ENCODE measurements at regions not wholly inside any gene's neighbourhood (a gene's known extent, or its start where the extent isn't known, plus 50 kb on each side); places are given as distances from the start of the nearest gene placed in this dataset.

DNA sequence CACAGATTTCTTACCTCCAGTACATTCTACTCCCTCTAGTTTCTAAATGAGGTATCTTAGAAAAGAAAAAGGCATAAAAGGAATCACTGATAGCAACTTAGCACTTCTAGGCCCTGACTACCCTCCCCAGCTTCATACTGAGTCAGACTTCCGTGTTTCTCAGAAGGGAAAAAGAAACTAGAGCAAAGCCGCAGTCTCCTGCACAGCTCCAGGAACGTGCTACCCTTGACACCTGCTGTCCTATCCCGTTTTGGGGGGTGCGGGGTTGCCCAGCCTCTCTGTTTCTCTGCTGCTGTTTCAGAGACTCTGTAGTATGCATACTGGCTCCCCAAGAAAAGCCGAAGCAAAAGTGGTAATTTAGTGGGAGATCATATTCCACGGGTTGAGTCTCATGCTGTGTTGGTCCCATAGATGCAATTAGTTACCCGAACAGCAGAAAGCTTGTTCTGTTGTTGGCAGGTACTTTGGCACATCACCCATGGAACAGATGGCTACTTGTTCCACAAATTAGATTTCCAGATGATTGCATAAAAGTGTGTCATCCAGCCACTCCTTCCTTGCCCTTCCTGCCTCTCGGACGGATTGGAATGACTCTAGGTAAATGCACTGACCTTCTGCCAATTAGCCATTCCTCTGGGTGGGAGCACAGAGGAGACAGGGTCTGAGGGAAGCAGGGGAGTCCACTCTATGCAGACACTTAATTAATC is 438.1 kb downstream of the FUT8 start:
- peaks cover 83% of the 10 kb centered on the region for H3K4me1 ChIP-seq (ENCODE audit: insufficient read depth, low read length)
- peak; percentile 45 for TF ChIP-seq CTCF (IDR thresholded peaks at IDR 0.05; ENCODE audit: borderline replicate concordance, extremely low read depth, low read length, poor library complexity, severe bottlenecking)
- no peak for TF ChIP-seq EZH2 (IDR thresholded peaks at IDR 0.05; ENCODE audit: borderline replicate concordance, low read depth, low read length, severe bottlenecking)
- ATAC-seq (ENCODE audit: insufficient read depth, low read depth) (peak; percentile 79), DNase-seq (peak; percentile 95)
- H4K20me1 ChIP-seq (ENCODE audit: insufficient read depth, low read length) = no peaks in the 10 kb centered on the region
- peak overlapping the region; percentile 92 for H3K27ac ChIP-seq (ENCODE audit: low read length)
- peak overlapping the region; percentile 57 for H2AFZ ChIP-seq (ENCODE audit: low read depth, low read length)
- no peaks in the 10 kb centered on the region for H3K9me3 ChIP-seq (ENCODE audit: insufficient read depth, low read length, severe bottlenecking)
- H3K9ac ChIP-seq (ENCODE audit: low read depth, low read length) = peak overlapping the region; percentile 67
- peaks cover 3% of the 10 kb centered on the region; the same call in 1 of the 2 replicates for H3K36me3 ChIP-seq (ENCODE audit: insufficient read depth, low read length)
- no peaks in the 10 kb centered on the region for H3K27me3 ChIP-seq (ENCODE audit: insufficient read depth, low read length, poor library complexity)
- H3K79me2 ChIP-seq (ENCODE audit: insufficient read depth, low read length) = no peaks in the 10 kb centered on the region
- H3K4me2 ChIP-seq (ENCODE audit: insufficient read depth, low read length) = peak overlapping the region; percentile 56
- H3K4me3 ChIP-seq (ENCODE audit: low read depth in 1 of 2, low read length in 2 of 2) = peak overlapping the region in 1 of 2 experiments; percentile 41; a peak in 2 of 4 replicates

DNA sequence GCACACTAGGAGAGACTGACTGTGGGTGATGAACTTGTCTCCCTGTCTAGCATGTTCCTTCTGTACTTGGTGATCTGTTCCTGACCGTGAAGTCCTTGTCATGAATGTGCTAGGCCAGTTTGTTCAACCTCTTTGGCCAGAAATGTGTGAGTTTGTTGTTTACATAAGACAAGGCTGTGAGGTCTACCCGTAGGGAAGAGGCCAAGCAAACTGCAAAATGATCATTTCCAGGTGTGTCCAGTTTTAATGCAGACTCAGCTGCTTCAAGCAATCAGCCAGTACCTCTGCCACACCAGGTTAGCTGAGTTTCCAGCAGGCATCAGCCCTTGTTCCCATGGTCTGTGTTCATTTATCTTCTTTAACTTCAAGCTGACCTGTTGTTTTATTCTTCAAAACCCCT is 440.2 kb downstream of the FUT8 start:
- Histone ChIP-seq H3K9ac (ENCODE audit: low read depth, low read length) (no peak overlapping the region), H3K79me2 (ENCODE audit: insufficient read depth, low read length) (no peaks in the 10 kb centered on the region), H3K27me3 (ENCODE audit: insufficient read depth, low read length, poor library complexity) (no peaks in the 10 kb centered on the region), H4K20me1 (ENCODE audit: insufficient read depth, low read length) (no peaks in the 10 kb centered on the region), H3K9me3 (ENCODE audit: insufficient read depth, low read length, severe bottlenecking) (no peaks in the 10 kb centered on the region), H3K4me2 (ENCODE audit: insufficient read depth, low read length) (no peak overlapping the region), H2AFZ (ENCODE audit: low read depth, low read length) (peak overlapping the region; percentile 21; the same call in 1 of the 2 replicates), H3K27ac (ENCODE audit: low read length) (peak overlapping the region; percentile 92), H3K4me1 (ENCODE audit: insufficient read depth, low read length) (peaks cover 62% of the 10 kb centered on the region), H3K4me3 (ENCODE audit: low read depth in 1 of 2, low read length in 2 of 2) (no peak overlapping the region), H3K36me3 (ENCODE audit: insufficient read depth, low read length) (peaks cover 3% of the 10 kb centered on the region; the same call in 1 of the 2 replicates)
- no peak for DNase-seq
- TF ChIP-seq EZH2 (IDR thresholded peaks at IDR 0.05; ENCODE audit: borderline replicate concordance, low read depth, low read length, severe bottlenecking) = no peak
- no peak for ATAC-seq (ENCODE audit: insufficient read depth, low read depth)

GRCh38 chr14:65853407-65853955 is 441.0 kb downstream of the FUT8 start:
- Histone ChIP-seq H3K27ac (ENCODE audit: low read length) (peak overlapping the region; percentile 92), H3K36me3 (ENCODE audit: insufficient read depth, low read length) (peaks cover 3% of the 10 kb centered on the region; the same call in 1 of the 2 replicates), H2AFZ (ENCODE audit: low read depth, low read length) (no peak overlapping the region), H3K4me1 (ENCODE audit: insufficient read depth, low read length) (peaks cover 54% of the 10 kb centered on the region), H3K4me3 (ENCODE audit: low read depth in 1 of 2, low read length in 2 of 2) (no peak overlapping the region), H3K9me3 (ENCODE audit: insufficient read depth, low read length, severe bottlenecking) (no peaks in the 10 kb centered on the region), H4K20me1 (ENCODE audit: insufficient read depth, low read length) (no peaks in the 10 kb centered on the region), H3K9ac (ENCODE audit: low read depth, low read length) (no peak overlapping the region), H3K79me2 (ENCODE audit: insufficient read depth, low read length) (no peaks in the 10 kb centered on the region), H3K4me2 (ENCODE audit: insufficient read depth, low read length) (no peak overlapping the region), H3K27me3 (ENCODE audit: insufficient read depth, low read length, poor library complexity) (no peaks in the 10 kb centered on the region)
- TF ChIP-seq CTCF (IDR thresholded peaks at IDR 0.05; ENCODE audit: borderline replicate concordance, extremely low read depth, low read length, poor library complexity, severe bottlenecking) (no peak), EZH2 (IDR thresholded peaks at IDR 0.05; ENCODE audit: borderline replicate concordance, low read depth, low read length, severe bottlenecking) (no peak)
- no peak for ATAC-seq (ENCODE audit: insufficient read depth, low read depth)
- no peak for DNase-seq

DNA sequence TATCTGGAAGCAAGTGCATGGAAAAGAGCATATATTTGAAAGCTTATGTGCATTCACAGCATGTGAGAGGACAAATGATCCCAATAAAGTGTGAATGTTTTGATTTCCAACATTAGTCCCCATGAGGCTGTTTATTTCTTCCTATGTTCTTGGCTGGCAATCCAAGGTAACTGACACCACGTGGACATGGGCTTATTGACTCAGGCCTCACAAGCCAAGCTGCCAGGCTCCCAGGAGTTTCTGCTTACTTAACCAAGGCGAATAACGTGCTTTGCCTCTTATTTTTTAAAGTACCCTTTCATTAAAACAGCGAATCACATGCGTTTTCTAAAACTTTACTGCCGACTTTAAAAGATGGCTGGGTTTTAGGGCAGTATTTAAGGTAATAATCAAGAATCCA is 441.7 kb downstream of the FUT8 start:
- H2AFZ ChIP-seq (ENCODE audit: low read depth, low read length) = no peak overlapping the region
- H3K27me3 ChIP-seq (ENCODE audit: insufficient read depth, low read length, poor library complexity) = no peaks in the 10 kb centered on the region
- DNase-seq (no peak), ATAC-seq (ENCODE audit: insufficient read depth, low read depth) (no peak)
- H3K27ac ChIP-seq (ENCODE audit: low read length) = peak overlapping the region; percentile 50
- no peak overlapping the region for H3K4me2 ChIP-seq (ENCODE audit: insufficient read depth, low read length)
- H3K4me3 ChIP-seq (ENCODE audit: low read depth in 1 of 2, low read length in 2 of 2) = no peak overlapping the region
- no peaks in the 10 kb centered on the region for H3K9me3 ChIP-seq (ENCODE audit: insufficient read depth, low read length, severe bottlenecking)
- no peak overlapping the region for H3K9ac ChIP-seq (ENCODE audit: low read depth, low read length)
- TF ChIP-seq CTCF (IDR thresholded peaks at IDR 0.05; ENCODE audit: borderline replicate concordance, extremely low read depth, low read length, poor library complexity, severe bottlenecking) (no peak), EZH2 (IDR thresholded peaks at IDR 0.05; ENCODE audit: borderline replicate concordance, low read depth, low read length, severe bottlenecking) (no peak)
- H3K36me3 ChIP-seq (ENCODE audit: insufficient read depth, low read length) = peaks cover 3% of the 10 kb centered on the region; the same call in 1 of the 2 replicates
- peaks cover 46% of the 10 kb centered on the region for H3K4me1 ChIP-seq (ENCODE audit: insufficient read depth, low read length)
- H4K20me1 ChIP-seq (ENCODE audit: insufficient read depth, low read length) = no peaks in the 10 kb centered on the region
- no peaks in the 10 kb centered on the region for H3K79me2 ChIP-seq (ENCODE audit: insufficient read depth, low read length)
